ENCODE measurements at regions not wholly inside any gene's neighbourhood (a gene's known extent, or its start where the extent isn't known, plus 50 kb on each side); places are given as distances from the start of the nearest gene placed in this dataset.

- no peaks in the 10 kb centered on the region for H3K4me1 ChIP-seq
- WGBS, 2 donors, result 30 to 34% methylated on average over 16 to 18 of the region's 19 CpGs
- H3K36me3 ChIP-seq, result no peaks in the 10 kb centered on the region
- H3K9me3 ChIP-seq, result no peaks in the 10 kb centered on the region
- TF ChIP-seq POLR2A (IDR thresholded peaks at IDR 0.05), result no peak
- TF ChIP-seq, protein P1, sequence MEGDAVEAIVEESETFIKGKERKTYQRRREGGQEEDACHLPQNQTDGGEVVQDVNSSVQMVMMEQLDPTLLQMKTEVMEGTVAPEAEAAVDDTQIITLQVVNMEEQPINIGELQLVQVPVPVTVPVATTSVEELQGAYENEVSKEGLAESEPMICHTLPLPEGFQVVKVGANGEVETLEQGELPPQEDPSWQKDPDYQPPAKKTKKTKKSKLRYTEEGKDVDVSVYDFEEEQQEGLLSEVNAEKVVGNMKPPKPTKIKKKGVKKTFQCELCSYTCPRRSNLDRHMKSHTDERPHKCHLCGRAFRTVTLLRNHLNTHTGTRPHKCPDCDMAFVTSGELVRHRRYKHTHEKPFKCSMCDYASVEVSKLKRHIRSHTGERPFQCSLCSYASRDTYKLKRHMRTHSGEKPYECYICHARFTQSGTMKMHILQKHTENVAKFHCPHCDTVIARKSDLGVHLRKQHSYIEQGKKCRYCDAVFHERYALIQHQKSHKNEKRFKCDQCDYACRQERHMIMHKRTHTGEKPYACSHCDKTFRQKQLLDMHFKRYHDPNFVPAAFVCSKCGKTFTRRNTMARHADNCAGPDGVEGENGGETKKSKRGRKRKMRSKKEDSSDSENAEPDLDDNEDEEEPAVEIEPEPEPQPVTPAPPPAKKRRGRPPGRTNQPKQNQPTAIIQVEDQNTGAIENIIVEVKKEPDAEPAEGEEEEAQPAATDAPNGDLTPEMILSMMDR (IDR thresholded peaks at IDR 0.05), result no peak
- no peaks in the 10 kb centered on the region for H3K27me3 ChIP-seq
- DNase-seq, result peak in 1 of 2 donors; percentile 14
- no peak overlapping the region for H3K27ac ChIP-seq
- intact Hi-C loops (cut with DNase I), result no loop called here
- H3K4me3 ChIP-seq (replicated peaks in 1 of 3), result no peak overlapping the region
Observed at GRCh38 chr14:31950764-31951637, 126.1 kb upstream of the ARHGAP5 start.

DNA sequence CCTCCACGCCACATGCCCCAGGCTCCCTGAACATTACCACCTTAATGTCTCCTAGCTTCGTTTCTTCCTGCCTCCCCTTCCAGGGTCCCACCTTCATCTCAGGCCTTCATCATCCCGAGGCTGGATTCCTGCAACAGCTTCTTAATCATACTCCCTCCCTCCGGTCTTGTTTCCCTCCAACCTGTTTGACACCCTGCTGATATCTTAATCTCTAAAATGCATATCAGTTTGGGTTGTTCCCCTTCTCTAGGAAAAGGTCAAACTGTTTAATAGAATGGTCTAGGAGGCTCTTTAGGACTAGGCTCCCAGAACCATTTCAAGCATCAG is 125.5 kb upstream of the ARHGAP5 start:
- H3K27ac ChIP-seq, result no peak overlapping the region
- WGBS, 2 donors, result 83 to 86% methylated on average over 4 of the region's 4 CpGs
- no peaks in the 10 kb centered on the region for H3K27me3 ChIP-seq
- TF ChIP-seq, protein P1 (IDR thresholded peaks at IDR 0.05), result no peak
- TF ChIP-seq POLR2A (IDR thresholded peaks at IDR 0.05), result no peak
- intact Hi-C loops (cut with DNase I), result no loop called here
- H3K9me3 ChIP-seq, result no peaks in the 10 kb centered on the region
- DNase-seq, result no peak
- no peak overlapping the region for H3K4me3 ChIP-seq (replicated peaks in 1 of 3)
- H3K4me1 ChIP-seq, result no peaks in the 10 kb centered on the region
- no peaks in the 10 kb centered on the region for H3K36me3 ChIP-seq

DNA sequence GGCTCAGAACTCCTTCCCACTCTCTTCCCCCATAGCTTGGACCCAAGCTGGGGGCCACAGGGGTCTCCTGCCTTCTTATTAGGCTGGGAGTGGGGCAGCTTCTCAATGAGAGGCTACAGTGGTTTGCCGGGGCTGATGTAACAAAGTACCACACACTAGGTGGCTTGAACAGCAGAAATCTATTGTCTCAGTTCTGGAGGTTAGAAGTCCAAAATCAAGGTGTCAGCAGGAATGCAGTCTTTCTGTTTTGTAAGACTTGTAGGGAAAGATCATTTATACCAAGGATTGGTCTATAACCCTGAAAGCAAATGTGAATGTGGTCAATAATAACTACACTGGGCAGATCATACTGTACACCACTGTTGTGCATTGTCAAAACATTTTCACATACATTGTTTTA is 124.5 kb upstream of the ARHGAP5 start:
- intact Hi-C loops (cut with DNase I), result no loop called here
- Histone ChIP-seq H3K9me3 (no peaks in the 10 kb centered on the region), H3K4me3 (replicated peaks in 1 of 3) (no peak overlapping the region), H3K27me3 (no peaks in the 10 kb centered on the region), H3K36me3 (no peaks in the 10 kb centered on the region), H3K27ac (no peak overlapping the region), H3K4me1 (no peaks in the 10 kb centered on the region)
- WGBS, 2 donors, result 80 to 91% methylated on average over 1 of the region's 1 CpG
- no peak for DNase-seq
- TF ChIP-seq POLR2A (IDR thresholded peaks at IDR 0.05), result no peak
- TF ChIP-seq, protein P1 (IDR thresholded peaks at IDR 0.05), result no peak

DNA sequence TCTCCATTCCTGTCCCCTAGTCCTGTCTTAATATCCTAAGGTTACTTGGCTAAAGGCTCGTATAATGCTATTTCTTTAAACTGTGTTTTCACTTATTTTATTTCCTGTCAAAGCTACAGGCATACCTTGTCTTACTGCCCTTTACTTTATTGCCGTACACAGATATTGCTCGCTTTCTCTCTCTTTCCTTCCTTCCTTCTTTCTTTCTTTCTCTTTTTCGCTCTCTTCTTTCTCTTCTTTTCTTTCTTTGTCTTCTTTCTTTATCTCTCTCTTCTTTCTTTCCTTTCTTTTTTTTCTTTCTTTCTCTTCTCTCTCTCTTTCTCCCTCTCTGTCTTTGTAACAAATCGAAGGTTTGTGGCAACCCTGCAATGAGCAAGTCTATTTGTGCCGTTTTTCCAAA is 123.9 kb upstream of the ARHGAP5 start:
- DNase-seq, result no peak
- TF ChIP-seq, protein P1 (IDR thresholded peaks at IDR 0.05), result no peak
- TF ChIP-seq POLR2A (IDR thresholded peaks at IDR 0.05), result no peak
- no peaks in the 10 kb centered on the region for H3K4me1 ChIP-seq
- H3K27ac ChIP-seq, result no peak overlapping the region
- H3K9me3 ChIP-seq, result no peaks in the 10 kb centered on the region
- no peaks in the 10 kb centered on the region for H3K27me3 ChIP-seq
- intact Hi-C loops (cut with DNase I), result no loop called here
- no peaks in the 10 kb centered on the region for H3K36me3 ChIP-seq
- 94 to 95% methylated on average over 6 of the region's 6 CpGs for WGBS, 2 donors
- no peak overlapping the region for H3K4me3 ChIP-seq (replicated peaks in 1 of 3)

GRCh38 chr14:31954991-31955390 is 122.1 kb upstream of the ARHGAP5 start:
- Histone ChIP-seq H3K36me3 (no peaks in the 10 kb centered on the region), H3K9me3 (no peaks in the 10 kb centered on the region), H3K27me3 (no peaks in the 10 kb centered on the region), H3K4me3 (replicated peaks in 1 of 3) (no peak overlapping the region), H3K4me1 (no peaks in the 10 kb centered on the region), H3K27ac (no peak overlapping the region)
- TF ChIP-seq POLR2A (IDR thresholded peaks at IDR 0.05), result no peak
- TF ChIP-seq, protein P1 (IDR thresholded peaks at IDR 0.05), result no peak
- intact Hi-C loops (cut with DNase I), result no loop called here
- no peak for DNase-seq
